H1 (cell line): ENCODE measurements at regions not wholly inside any gene's neighbourhood (a gene's known extent, or its start where the extent isn't known, plus 50 kb on each side); places are given as distances from the start of the nearest gene placed in this dataset.

Experiments
- CTCF ChIA-PET: fragments of 300-600 bp; sonication (Branson Sonifier 250); formaldehyde crosslinking; loops from one replicate; lab custom pipeline; 2021; ENCODE audit not compliant: partially characterized antibody; lab: Charles Lee
- POLR2A ChIA-PET: fragments of 300-600 bp; sonication (Branson Sonifier 250); formaldehyde crosslinking; loops from one replicate; lab custom pipeline; 2021; ENCODE audit warnings: inconsistent platforms; ENCODE audit not compliant: partially characterized antibody; lab: Charles Lee
- DNase-seq, 2 experiments: peaks; one replicate each; pipeline versions ENCODE4 v3.0.0 to v3.0.0-alpha.2; 2010 to 2022; ENCODE audit warnings: low spot score in 2 of 2, low read depth in 1 of 2, mixed read lengths in 1 of 2
- FAIRE-seq: peaks from 2 replicates; lab custom pipeline; 2011; peaks lifted over from hg19 to GRCh38; lab: Jason Lieb, UNC
- H2AFZ ChIP-seq: 2 replicates; pipeline ENCODE4 v1.8.1; 2012; ENCODE audit warnings: low read length, inconsistent platforms
- H2AK5ac ChIP-seq: 2 replicates; pipeline ENCODE4 v1.6.1; 2013; ENCODE audit warnings: low read depth, low read length
- H2BK120ac ChIP-seq: replicated peaks from 2 replicates; pipeline ENCODE3; 2013; ENCODE audit warnings: low read depth, low read length, inconsistent platforms
- H2BK12ac ChIP-seq: 2 replicates; pipeline ENCODE4 v1.6.1; 2013; ENCODE audit warnings: low read depth, low read length
- H2BK15ac ChIP-seq: 2 replicates; pipeline ENCODE4 v1.6.1; 2013; ENCODE audit warnings: low read length
- H2BK20ac ChIP-seq: 2 replicates; pipeline ENCODE4 v1.6.1; 2013; ENCODE audit warnings: low read length
- H2BK5ac ChIP-seq: 2 replicates; pipeline ENCODE4 v1.6.1; 2013; ENCODE audit warnings: low read depth, low read length
- H3K14ac ChIP-seq: 2 replicates; pipeline ENCODE4 v1.6.1; 2013; ENCODE audit warnings: inconsistent platforms; ENCODE audit not compliant: insufficient read length
- H3K18ac ChIP-seq: 2 replicates; pipeline ENCODE4 v1.6.1; 2013; ENCODE audit warnings: low read length; ENCODE audit errors: extremely low read depth
- H3K23ac ChIP-seq: 2 replicates; pipeline ENCODE4 v1.6.1; 2013; ENCODE audit warnings: inconsistent platforms; ENCODE audit not compliant: insufficient read length
- H3K23me2 ChIP-seq: 2 replicates; pipeline ENCODE4 v1.6.1; 2013; ENCODE audit warnings: low read depth, low read length
- H3K27ac ChIP-seq: 2 replicates; pipeline ENCODE4 v1.6.1; 2011; ENCODE audit warnings: low read depth, low read length, inconsistent platforms
- H3K27me3 ChIP-seq, 4 experiments: replicated peaks in 1 of 4; 1 replicate in 1 of 4; 2 replicates in 3 of 4; pipeline versions ENCODE4 v1.6.1 to v1.8.1; 2011 to 2013; ENCODE audit warnings: low read length in 3 of 4, mild to moderate bottlenecking in 3 of 4, inconsistent platforms in 2 of 4, mixed read lengths in 2 of 4, moderate library complexity in 1 of 4; ENCODE audit not compliant: control insufficient read depth in 3 of 4, insufficient read depth in 3 of 4; ENCODE audit errors: extremely low read depth in 1 of 4
- H3K36me3 ChIP-seq, 4 experiments: 2 replicates each; pipeline versions ENCODE4 v1.6.1 to v1.8.1; 2011 to 2013; ENCODE audit warnings: mild to moderate bottlenecking in 4 of 4, low read length in 3 of 4, moderate library complexity in 2 of 4, control low read depth in 1 of 4, inconsistent platforms in 1 of 4; ENCODE audit not compliant: insufficient read depth in 4 of 4, control insufficient read depth in 2 of 4
- H3K4ac ChIP-seq: replicated peaks from 2 replicates; pipeline ENCODE3; 2013; ENCODE audit warnings: low read length, low read depth, mixed read lengths, inconsistent platforms; ENCODE audit not compliant: insufficient read length
- H3K4me1 ChIP-seq, 4 experiments: replicated peaks in 1 of 4; 1 replicate in 1 of 4; 2 replicates in 3 of 4; pipeline versions ENCODE4 v1.6.1 to v1.8.1; 2011 to 2013; ENCODE audit warnings: low read length in 3 of 4, inconsistent platforms in 2 of 4, mixed read lengths in 1 of 4; ENCODE audit not compliant: insufficient read depth in 4 of 4, control insufficient read depth in 3 of 4
- H3K4me2 ChIP-seq, 2 experiments: 2 replicates each; pipeline versions ENCODE4 v1.6.1 to v1.8.1; 2011 to 2013; ENCODE audit warnings: low read depth in 2 of 2, low read length in 2 of 2, control low read depth in 1 of 2, inconsistent platforms in 1 of 2, mild to moderate bottlenecking in 1 of 2; ENCODE audit not compliant: insufficient read depth in 1 of 2
- H3K4me3 ChIP-seq, 4 experiments: fragments of 200-600, 300-600 bp in 1 of 4; sonication (generic), shearing (Covaris generic), sonication (Bioruptor Twin) in 1 of 4; 2 replicates each; pipeline versions ENCODE4 v1.5.1 to v1.8.1; 2011 to 2016; ENCODE audit warnings: low read length in 4 of 4, low read depth in 3 of 4, control low read depth in 2 of 4, inconsistent platforms in 2 of 4, mild to moderate bottlenecking in 2 of 4, mixed read lengths in 1 of 4, moderate library complexity in 1 of 4; ENCODE audit not compliant: insufficient read depth in 2 of 4; ENCODE audit errors: extremely low read depth in 1 of 4
- H3K56ac ChIP-seq: replicated peaks from 2 replicates; pipeline ENCODE3; 2013; ENCODE audit warnings: low read depth, mild to moderate bottlenecking, mixed read lengths, low read length, inconsistent platforms; ENCODE audit not compliant: insufficient read length
- H3K79me1 ChIP-seq: 2 replicates; pipeline ENCODE4 v1.6.1; 2013; ENCODE audit warnings: low read depth, low read length, control low read depth
- H3K79me2 ChIP-seq, 2 experiments: 2 replicates each; pipeline versions ENCODE4 v1.6.1 to v1.8.1; 2012 to 2013; ENCODE audit warnings: low read length in 2 of 2, mild to moderate bottlenecking in 2 of 2, inconsistent platforms in 1 of 2; ENCODE audit not compliant: insufficient read depth in 2 of 2, control insufficient read depth in 1 of 2
- H3K9ac ChIP-seq, 4 experiments: replicated peaks in 1 of 4; 1 replicate in 1 of 4; 2 replicates in 3 of 4; pipeline versions ENCODE4 v1.6.1 to v1.8.1; 2011 to 2013; ENCODE audit warnings: low read depth in 3 of 4, low read length in 3 of 4, control low read depth in 2 of 4, mild to moderate bottlenecking in 2 of 4, moderate library complexity in 2 of 4, inconsistent platforms in 1 of 4; ENCODE audit errors: extremely low read depth in 1 of 4
- H3K9me3 ChIP-seq, 2 experiments: 2 replicates each; pipeline versions ENCODE4 v1.6.1 to v1.8.1; 2012 to 2013; ENCODE audit warnings: mild to moderate bottlenecking in 2 of 2, moderate library complexity in 2 of 2, control low read depth in 1 of 2, inconsistent platforms in 1 of 2, low read depth in 1 of 2, low read length in 1 of 2, mixed read lengths in 1 of 2; ENCODE audit not compliant: insufficient read depth in 2 of 2
- H4K20me1 ChIP-seq, 2 experiments: replicated peaks in 1 of 2; 2 replicates each; pipeline versions ENCODE3 to v1.8.1; 2011 to 2013; ENCODE audit warnings: inconsistent platforms in 2 of 2, low read length in 2 of 2, mild to moderate bottlenecking in 1 of 2; ENCODE audit not compliant: insufficient read depth in 2 of 2, control insufficient read depth in 1 of 2
- H4K5ac ChIP-seq: 2 replicates; pipeline ENCODE4 v1.6.1; 2013; ENCODE audit warnings: low read length, low read depth, mixed read lengths, inconsistent platforms; ENCODE audit not compliant: insufficient read length
- H4K8ac ChIP-seq: 2 replicates; pipeline ENCODE4 v1.8.0; 2013; ENCODE audit warnings: mild to moderate bottlenecking, moderate library complexity, low read length, inconsistent platforms; ENCODE audit not compliant: insufficient read depth; ENCODE audit errors: extremely low read depth
- H4K91ac ChIP-seq: replicated peaks from 2 replicates; pipeline ENCODE3; 2013; ENCODE audit warnings: low read length, mixed read lengths, inconsistent platforms; ENCODE audit not compliant: insufficient read length
- ASH2L ChIP-seq: fragments of 200-600, 300-600 bp; sonication (generic); IDR thresholded peaks from one replicate; pipeline ENCODE4 v1.7.1; 2017; ENCODE audit warnings: low read length
- CEBPB ChIP-seq: IDR thresholded peaks from 2 replicates; pipeline ENCODE4 v1.6.1; 2012; ENCODE audit warnings: low read depth, low read length
- CHD2 ChIP-seq: IDR thresholded peaks from 2 replicates; pipeline ENCODE4 v1.6.1; 2012; ENCODE audit warnings: low read length, improper control_type of control experiment
- FOSL1 ChIP-seq: IDR thresholded peaks from 2 replicates; pipeline ENCODE4 v1.6.1; 2011; ENCODE audit warnings: mild to moderate bottlenecking, low read depth, low read length, moderate library complexity; ENCODE audit not compliant: insufficient read depth
- RFX5 ChIP-seq: IDR thresholded peaks from 2 replicates; pipeline ENCODE4 v1.6.1; 2011; ENCODE audit warnings: low read depth, low read length, improper control_type of control experiment, borderline replicate concordance
- RXRA ChIP-seq: IDR thresholded peaks from 2 replicates; pipeline ENCODE4 v1.6.1; 2011; ENCODE audit warnings: low read depth, mild to moderate bottlenecking, low read length, moderate library complexity; ENCODE audit not compliant: insufficient read depth
- SIX5 ChIP-seq: IDR thresholded peaks from 2 replicates; pipeline ENCODE4 v1.6.1; 2011; ENCODE audit warnings: mild to moderate bottlenecking, low read depth, low read length
- SP1 ChIP-seq: IDR thresholded peaks from 2 replicates; pipeline ENCODE4 v1.6.1; 2011; ENCODE audit warnings: low read depth, low read length
- TAF7 ChIP-seq: optimal IDR thresholded peaks from 2 replicates; pipeline ENCODE3; 2011; ENCODE audit warnings: low read depth, mild to moderate bottlenecking, inconsistent platforms, low read length, moderate library complexity, borderline replicate concordance
- YY1 ChIP-seq: IDR thresholded peaks from 2 replicates; pipeline ENCODE4 v1.6.1; 2011; ENCODE audit warnings: low read depth, mild to moderate bottlenecking, low read length
- ZNF274 ChIP-seq: IDR thresholded peaks from 2 replicates; pipeline ENCODE4 v1.7.0; 2012; ENCODE audit warnings: low read length, borderline replicate concordance; ENCODE audit errors: extremely low read depth
- WGBS, 2 experiments: shearing (Covaris generic) in 1 of 2; methylation state at CpG; one replicate each; pipeline versions ENCODE4 v1.1.6 to v1.1.7; 2013 to 2015; ENCODE audit warnings: low lambda C conversion rate in 2 of 2, mixed read lengths in 2 of 2, inconsistent platforms in 1 of 2, low coverage in 1 of 2, missing lambda C conversion rate in 1 of 2; ENCODE audit not compliant: insufficient replicate concordance in 2 of 2, insufficient coverage in 1 of 2, insufficient read length in 1 of 2; ENCODE audit errors: extremely low coverage in 1 of 2, missing lambda C conversion rate in 1 of 2; 5-methylcytosine and 5-hydroxymethylcytosine counted together
- TF ChIP-seq, protein P1 (sequence below): IDR thresholded peaks from 2 replicates; pipeline ENCODE4 v1.6.1; 2011; ENCODE audit warnings: low read length, improper control_type of control experiment
- TF ChIP-seq, protein P2 (sequence below): IDR thresholded peaks from 2 replicates; pipeline ENCODE4 v1.6.1; 2011; ENCODE audit warnings: low read depth, mild to moderate bottlenecking, low read length; ENCODE audit not compliant: insufficient read depth

DNA sequence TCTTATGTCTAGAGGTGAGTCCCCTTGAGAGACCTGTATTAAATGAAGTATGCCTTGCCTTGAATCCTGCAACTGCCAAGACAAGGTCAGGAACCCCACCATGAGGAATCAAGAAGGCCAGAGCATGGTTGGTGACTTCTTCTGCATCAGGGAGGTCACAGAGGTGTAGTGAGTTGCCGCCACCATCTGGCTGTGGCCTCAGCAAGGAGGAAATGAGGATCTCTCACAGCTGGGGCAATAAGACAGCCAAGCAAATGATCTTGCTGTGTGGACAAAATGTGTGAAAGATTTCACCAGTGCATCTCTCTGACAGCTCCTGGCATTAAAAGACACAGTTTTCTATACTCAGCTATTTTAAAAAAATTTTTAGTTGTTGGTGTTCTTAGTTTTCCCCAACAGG lies 611.0 kb downstream of the DOK5 start (continued):
- TF ChIP-seq ASH2L, result no peak
- no peak for TF ChIP-seq CEBPB

DNA sequence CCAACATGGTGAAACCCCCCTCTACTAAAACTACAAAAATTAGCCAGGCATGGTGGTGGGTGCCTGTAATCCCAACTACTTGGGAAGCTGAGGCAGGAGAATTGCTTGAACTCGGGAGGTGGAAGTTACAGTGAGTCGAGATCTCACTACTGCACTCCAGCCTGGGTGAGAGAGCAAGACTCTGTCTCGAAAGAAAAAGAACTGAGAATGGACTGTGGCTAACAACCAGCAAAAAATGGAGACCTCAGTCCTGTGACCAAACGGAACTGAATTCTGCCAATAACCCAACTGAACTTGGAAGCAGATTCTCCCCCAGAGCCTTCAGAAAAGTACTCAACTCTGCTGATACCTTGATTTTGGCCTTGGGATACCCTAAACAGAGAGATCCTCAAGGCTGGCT lies 604.5 kb downstream of the DOK5 start:
- Histone ChIP-seq H3K79me1 (no peaks in the 10 kb centered on the region), H2BK12ac (no peak overlapping the region), H4K5ac (no peak overlapping the region), H3K27me3 (no peaks in the 10 kb centered on the region), H2AK5ac (no peak overlapping the region), H3K14ac (no peak overlapping the region), H3K23ac (no peak overlapping the region), H4K91ac (no peak overlapping the region), H3K9ac (no peak overlapping the region), H3K27ac (no peak overlapping the region), H3K56ac (no peak overlapping the region), H2BK120ac (no peak overlapping the region), H3K79me2 (no peaks in the 10 kb centered on the region), H2AFZ (no peak overlapping the region), H4K8ac (no peak overlapping the region), H3K36me3 (no peaks in the 10 kb centered on the region), H2BK5ac (no peak overlapping the region), H3K4me3 (no peak overlapping the region), H4K20me1 (no peaks in the 10 kb centered on the region), H3K18ac (no peak overlapping the region), H3K4ac (no peak overlapping the region), H2BK20ac (no peak overlapping the region), H3K4me1 (no peaks in the 10 kb centered on the region), H3K23me2 (no peaks in the 10 kb centered on the region), H3K4me2 (no peak overlapping the region), H2BK15ac (no peak overlapping the region), H3K9me3 (no peaks in the 10 kb centered on the region)
- ChIA-PET CTCF (no interaction called here), POLR2A (no interaction called here)
- 96% methylated on average over 4 of the region's 4 CpGs; no CpG with 5 or more reads in 1 of the 2 experiments for WGBS, 2 experiments
- DNase-seq, result no peak
- FAIRE-seq, result no peak
- TF ChIP-seq, protein P1, sequence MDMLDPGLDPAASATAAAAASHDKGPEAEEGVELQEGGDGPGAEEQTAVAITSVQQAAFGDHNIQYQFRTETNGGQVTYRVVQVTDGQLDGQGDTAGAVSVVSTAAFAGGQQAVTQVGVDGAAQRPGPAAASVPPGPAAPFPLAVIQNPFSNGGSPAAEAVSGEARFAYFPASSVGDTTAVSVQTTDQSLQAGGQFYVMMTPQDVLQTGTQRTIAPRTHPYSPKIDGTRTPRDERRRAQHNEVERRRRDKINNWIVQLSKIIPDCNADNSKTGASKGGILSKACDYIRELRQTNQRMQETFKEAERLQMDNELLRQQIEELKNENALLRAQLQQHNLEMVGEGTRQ, result no peak
- no peak for TF ChIP-seq TAF7
- TF ChIP-seq RXRA, result no peak
- TF ChIP-seq CHD2, result no peak
- TF ChIP-seq RFX5, result no peak
- no peak for TF ChIP-seq FOSL1
- TF ChIP-seq SIX5, result no peak
- TF ChIP-seq SP1, result no peak
- TF ChIP-seq ZNF274, result no peak
- no peak for TF ChIP-seq CEBPB
- no peak for TF ChIP-seq YY1
- TF ChIP-seq, protein P2, sequence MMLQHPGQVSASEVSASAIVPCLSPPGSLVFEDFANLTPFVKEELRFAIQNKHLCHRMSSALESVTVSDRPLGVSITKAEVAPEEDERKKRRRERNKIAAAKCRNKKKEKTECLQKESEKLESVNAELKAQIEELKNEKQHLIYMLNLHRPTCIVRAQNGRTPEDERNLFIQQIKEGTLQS, result no peak
